ENCODE measurements at regions not wholly inside any gene's neighbourhood (a gene's known extent, or its start where the extent isn't known, plus 50 kb on each side); places are given as distances from the start of the nearest gene placed in this dataset.

DNA sequence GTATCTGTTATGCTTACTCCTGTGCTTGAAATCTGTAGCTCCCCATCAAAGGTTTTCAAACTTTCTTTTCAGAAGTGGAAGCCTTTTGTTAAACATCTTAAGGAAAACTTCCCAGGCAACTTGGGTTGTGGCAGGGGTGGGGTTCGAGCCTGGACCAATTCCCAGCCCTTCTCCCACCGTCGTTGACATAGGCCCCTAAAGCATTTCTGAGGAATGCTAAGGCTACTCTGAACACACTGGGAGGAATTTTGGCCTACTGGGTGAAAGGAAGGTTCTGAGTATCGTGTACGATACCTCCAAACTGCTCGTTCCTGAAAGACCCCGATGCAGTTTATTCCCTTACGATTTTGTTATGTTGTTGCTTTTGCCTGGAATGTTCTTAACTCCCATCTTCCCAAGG lies 56.1 kb upstream of the PMFBP1 start:
- intact Hi-C loops (cut with micrococcal nuclease) = no loop called here
- Histone ChIP-seq H3K4me3 (ENCODE audit: low read length) (no peak overlapping the region), H3K4me1 (ENCODE audit: control insufficient read depth, insufficient read depth, low read length) (no peaks in the 10 kb centered on the region), H3K36me3 (ENCODE audit: control insufficient read depth, insufficient read depth, low read length) (no peaks in the 10 kb centered on the region), H3K9me3 (ENCODE audit: control insufficient read depth, insufficient read depth, low read length) (no peaks in the 10 kb centered on the region), H3K27ac (ENCODE audit: low read length) (no peak overlapping the region), H3K27me3 (ENCODE audit: control insufficient read depth, insufficient read depth, low read length) (no peaks in the 10 kb centered on the region)
- ATAC-seq = no peak
- Mint-ChIP-seq H3K4me3 (no peak overlapping the region), H3K27me3 (ENCODE audit: low read depth in 2 of 2) (peaks cover 0 to 5% of the 10 kb centered on the region in 2 donors), H3K36me3 (no peaks in the 10 kb centered on the region), H3K27ac (no peak overlapping the region), H3K4me1 (no peaks in the 10 kb centered on the region), H3K9me3 (peaks cover 0 to 4% of the 10 kb centered on the region in 2 donors)
- no peak for TF ChIP-seq CTCF (IDR thresholded peaks at IDR 0.05)
- no peak for DNase-seq
- WGBS (ENCODE audit: insufficient coverage) = 90% methylated on average over 8 of the region's 8 CpGs

- DNase-seq (no peak), ATAC-seq (no peak)
- H3K4me3 Mint-ChIP-seq = no peak overlapping the region
- WGBS (ENCODE audit: insufficient coverage) = 98% methylated on average over 2 of the region's 3 CpGs
- Histone ChIP-seq H3K36me3 (ENCODE audit: control insufficient read depth, insufficient read depth, low read length) (no peaks in the 10 kb centered on the region), H3K9me3 (ENCODE audit: control insufficient read depth, insufficient read depth, low read length) (no peaks in the 10 kb centered on the region), H3K4me1 (ENCODE audit: control insufficient read depth, insufficient read depth, low read length) (no peaks in the 10 kb centered on the region), H3K27ac (ENCODE audit: low read length) (no peak overlapping the region), H3K27me3 (ENCODE audit: control insufficient read depth, insufficient read depth, low read length) (no peaks in the 10 kb centered on the region), H3K4me3 (ENCODE audit: low read length) (no peak overlapping the region)
- no peak overlapping the region for H3K27ac Mint-ChIP-seq
- intact Hi-C loops (cut with micrococcal nuclease) = no loop called here
- H3K27me3 Mint-ChIP-seq (ENCODE audit: low read depth in 2 of 2) = peaks cover 0 to 3% of the 10 kb centered on the region in 2 donors
- no peaks in the 10 kb centered on the region for H3K4me1 Mint-ChIP-seq
- H3K36me3 Mint-ChIP-seq = no peaks in the 10 kb centered on the region
- TF ChIP-seq CTCF (IDR thresholded peaks at IDR 0.05) = no peak
- peaks cover 0 to 4% of the 10 kb centered on the region in 2 donors for H3K9me3 Mint-ChIP-seq
Observed at GRCh38 chr16:72226136-72226535, 54.2 kb upstream of the PMFBP1 start.

DNA sequence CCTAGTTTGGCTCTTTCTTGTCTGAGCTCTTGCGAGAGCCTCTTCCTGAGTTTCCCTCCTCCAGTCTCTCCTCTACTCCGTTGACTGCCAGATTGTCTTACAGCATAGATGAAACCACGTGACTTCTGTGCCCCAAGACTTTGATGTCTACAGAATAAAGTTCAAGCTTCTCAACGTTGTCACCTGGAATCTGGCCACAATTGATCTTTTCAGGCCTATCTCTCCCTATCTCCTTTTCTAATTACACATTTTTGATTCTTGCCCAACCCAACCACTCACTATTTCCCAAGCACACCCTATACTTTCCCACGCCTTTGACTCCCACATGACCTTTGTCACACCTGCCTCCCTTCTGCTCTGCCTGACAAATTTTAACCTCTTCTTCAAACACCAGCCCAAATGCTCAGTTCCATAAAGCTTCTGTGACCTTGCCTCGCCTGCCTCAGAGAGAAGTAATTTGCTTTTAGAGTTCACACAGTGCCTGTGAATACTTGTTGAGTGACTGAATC lies 52.4 kb upstream of the PMFBP1 start:
- no peaks in the 10 kb centered on the region for H3K4me1 Mint-ChIP-seq
- WGBS (ENCODE audit: insufficient coverage) = 87% methylated on average over 6 of the region's 6 CpGs
- H3K27me3 Mint-ChIP-seq (ENCODE audit: low read depth in 2 of 2) = peaks cover 0 to 3% of the 10 kb centered on the region in 2 donors
- intact Hi-C loops (cut with micrococcal nuclease) = no loop called here
- no peak overlapping the region for H3K4me3 Mint-ChIP-seq
- no peaks in the 10 kb centered on the region for H3K9me3 Mint-ChIP-seq
- no peak overlapping the region for H3K27ac Mint-ChIP-seq
- no peak overlapping the region for H3K4me3 ChIP-seq (ENCODE audit: low read length)
- no peak overlapping the region for H3K27ac ChIP-seq (ENCODE audit: low read length)
- no peaks in the 10 kb centered on the region for H3K36me3 Mint-ChIP-seq
- no peaks in the 10 kb centered on the region for H3K36me3 ChIP-seq (ENCODE audit: control insufficient read depth, insufficient read depth, low read length)
- no peaks in the 10 kb centered on the region for H3K9me3 ChIP-seq (ENCODE audit: control insufficient read depth, insufficient read depth, low read length)
- no peaks in the 10 kb centered on the region for H3K27me3 ChIP-seq (ENCODE audit: control insufficient read depth, insufficient read depth, low read length)
- no peaks in the 10 kb centered on the region for H3K4me1 ChIP-seq (ENCODE audit: control insufficient read depth, insufficient read depth, low read length)
- DNase-seq (no peak), ATAC-seq (no peak)
- TF ChIP-seq CTCF (IDR thresholded peaks at IDR 0.05) = no peak

DNA sequence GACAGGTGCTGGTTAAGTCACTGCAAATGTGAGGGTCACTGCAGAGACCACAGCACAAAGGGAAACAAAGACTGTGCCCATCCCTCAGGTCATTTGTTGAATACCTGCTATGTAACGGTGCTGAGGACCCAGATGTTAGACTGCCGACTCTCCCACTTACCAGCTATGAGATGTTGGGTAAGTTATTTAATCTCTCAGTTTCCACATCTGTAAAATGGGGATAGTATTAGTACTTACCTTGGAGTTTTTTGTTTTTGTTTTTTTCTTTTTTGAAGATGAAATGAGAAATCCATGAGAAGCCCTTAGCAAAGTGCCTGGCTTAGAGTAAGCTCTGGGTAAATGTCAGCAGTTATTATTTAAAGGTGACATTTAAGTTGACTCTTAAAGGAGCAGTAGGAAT lies 50.5 kb upstream of the PMFBP1 start:
- no peak overlapping the region for H3K27ac ChIP-seq (ENCODE audit: low read length)
- no peaks in the 10 kb centered on the region for H3K36me3 Mint-ChIP-seq
- TF ChIP-seq CTCF (IDR thresholded peaks at IDR 0.05) = no peak
- H3K36me3 ChIP-seq (ENCODE audit: control insufficient read depth, insufficient read depth, low read length) = no peaks in the 10 kb centered on the region
- intact Hi-C loops (cut with micrococcal nuclease) = no loop called here
- no peaks in the 10 kb centered on the region for H3K9me3 Mint-ChIP-seq
- peaks cover 0 to 5% of the 10 kb centered on the region in 2 donors for H3K27me3 Mint-ChIP-seq (ENCODE audit: low read depth in 2 of 2)
- ATAC-seq (no peak), DNase-seq (no peak)
- no peak overlapping the region for H3K4me3 Mint-ChIP-seq
- WGBS (ENCODE audit: insufficient coverage) = 80% methylated on average over 1 of the region's 2 CpGs
- no peak overlapping the region for H3K27ac Mint-ChIP-seq
- H3K27me3 ChIP-seq (ENCODE audit: control insufficient read depth, insufficient read depth, low read length) = no peaks in the 10 kb centered on the region
- H3K9me3 ChIP-seq (ENCODE audit: control insufficient read depth, insufficient read depth, low read length) = no peaks in the 10 kb centered on the region
- no peaks in the 10 kb centered on the region for H3K4me1 ChIP-seq (ENCODE audit: control insufficient read depth, insufficient read depth, low read length)
- no peak overlapping the region for H3K4me3 ChIP-seq (ENCODE audit: low read length)
- no peaks in the 10 kb centered on the region for H3K4me1 Mint-ChIP-seq
